22Rv1 (cell line): ENCODE measurements at regions not wholly inside any gene's neighbourhood (a gene's known extent, or its start where the extent isn't known, plus 50 kb on each side); places are given as distances from the start of the nearest gene placed in this dataset.

Experiments used
- ZFX ChIP-seq: fragments of 450-650 bp; IDR thresholded peaks from 2 replicates; pipeline ENCODE4 v1.6.1; 2017; ENCODE audit warnings: antibody characterized with exemption, borderline replicate concordance
- TF ChIP-seq, protein P1 (sequence below): fragments of 450-650 bp; IDR thresholded peaks from 2 replicates; pipeline ENCODE4 v1.5.1; 2017; ENCODE audit warnings: mild to moderate bottlenecking

DNA sequence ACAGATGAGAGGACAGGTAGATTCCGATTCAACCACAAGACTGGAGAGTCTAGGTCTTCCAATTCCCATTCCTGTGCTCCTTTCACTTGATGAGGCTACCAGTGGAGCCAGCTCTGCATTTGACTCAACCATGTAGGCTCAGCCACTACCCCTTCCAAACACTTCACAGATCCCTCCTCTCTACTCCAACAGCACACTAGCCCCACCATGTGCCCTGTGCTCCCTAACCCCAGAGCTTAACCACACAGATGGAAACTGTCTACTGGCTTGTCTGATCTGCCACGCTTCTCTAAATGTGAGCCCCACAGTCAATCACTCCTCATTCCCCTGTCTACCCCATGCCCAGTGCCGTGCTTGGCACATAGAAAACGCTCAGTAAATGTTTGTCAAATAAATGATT lies 508.2 kb downstream of the CDK5RAP2 start:
- TF ChIP-seq, protein P1, sequence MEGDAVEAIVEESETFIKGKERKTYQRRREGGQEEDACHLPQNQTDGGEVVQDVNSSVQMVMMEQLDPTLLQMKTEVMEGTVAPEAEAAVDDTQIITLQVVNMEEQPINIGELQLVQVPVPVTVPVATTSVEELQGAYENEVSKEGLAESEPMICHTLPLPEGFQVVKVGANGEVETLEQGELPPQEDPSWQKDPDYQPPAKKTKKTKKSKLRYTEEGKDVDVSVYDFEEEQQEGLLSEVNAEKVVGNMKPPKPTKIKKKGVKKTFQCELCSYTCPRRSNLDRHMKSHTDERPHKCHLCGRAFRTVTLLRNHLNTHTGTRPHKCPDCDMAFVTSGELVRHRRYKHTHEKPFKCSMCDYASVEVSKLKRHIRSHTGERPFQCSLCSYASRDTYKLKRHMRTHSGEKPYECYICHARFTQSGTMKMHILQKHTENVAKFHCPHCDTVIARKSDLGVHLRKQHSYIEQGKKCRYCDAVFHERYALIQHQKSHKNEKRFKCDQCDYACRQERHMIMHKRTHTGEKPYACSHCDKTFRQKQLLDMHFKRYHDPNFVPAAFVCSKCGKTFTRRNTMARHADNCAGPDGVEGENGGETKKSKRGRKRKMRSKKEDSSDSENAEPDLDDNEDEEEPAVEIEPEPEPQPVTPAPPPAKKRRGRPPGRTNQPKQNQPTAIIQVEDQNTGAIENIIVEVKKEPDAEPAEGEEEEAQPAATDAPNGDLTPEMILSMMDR, result no peak
- TF ChIP-seq ZFX, result no peak
